ENCODE measurements at regions not wholly inside any gene's neighbourhood (a gene's known extent, or its start where the extent isn't known, plus 50 kb on each side); places are given as distances from the start of the nearest gene placed in this dataset.

DNA sequence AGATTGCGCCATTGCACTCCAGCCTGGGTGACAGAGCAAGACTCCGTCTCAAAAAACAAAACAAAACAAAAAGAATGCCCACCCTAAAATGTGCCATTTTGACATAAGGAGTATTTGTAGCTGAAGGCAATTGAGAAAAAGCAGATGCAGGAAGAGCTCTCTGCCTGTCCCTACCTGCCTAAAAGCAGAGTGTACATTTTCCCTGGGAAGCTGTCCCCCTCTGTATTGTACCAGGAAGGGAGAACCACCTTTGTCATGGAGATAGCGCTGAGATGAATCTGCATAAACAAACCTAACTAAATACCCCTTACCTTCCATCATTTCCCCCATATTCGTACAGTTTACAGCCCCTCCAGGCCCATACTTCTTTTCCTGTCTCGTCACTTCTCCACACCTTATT, 94.4 kb upstream of the SLC45A1 start:
- no peak overlapping the region for H2BK120ac ChIP-seq (ENCODE audit: low read depth, low read length)
- H2BK15ac ChIP-seq (ENCODE audit: low read depth, poor library complexity, severe bottlenecking) = peak overlapping the region; percentile 41
- H3K9ac ChIP-seq (ENCODE audit: low read length) = no peak overlapping the region
- H3K4ac ChIP-seq (ENCODE audit: low read depth in 1 of 2, low read length in 2 of 2) = no peak overlapping the region
- H2AK5ac ChIP-seq (ENCODE audit: low read length, severe bottlenecking) = no peak overlapping the region
- H3K27ac ChIP-seq (ENCODE audit: low read length, poor library complexity, severe bottlenecking) = no peak overlapping the region
- no peak overlapping the region for H3K18ac ChIP-seq (ENCODE audit: low read depth in 1 of 2, low read length in 2 of 2)
- H3K4me2 ChIP-seq (ENCODE audit: low read length, poor library complexity, severe bottlenecking) = no peak overlapping the region
- H3K27me3 ChIP-seq (ENCODE audit: control insufficient read depth in 1 of 2, insufficient read depth in 1 of 2, low read length in 2 of 2) = no peaks in the 10 kb centered on the region
- H3K36me3 ChIP-seq (ENCODE audit: control insufficient read depth in 1 of 2, insufficient read depth in 2 of 2, low read depth in 1 of 2, low read length in 2 of 2) = no peaks in the 10 kb centered on the region
- H2BK12ac ChIP-seq (ENCODE audit: low read length in 2 of 2) = peak overlapping the region; percentile 23 to 42
- H3K4me1 ChIP-seq (ENCODE audit: control insufficient read depth, insufficient read depth, low read depth, low read length) = peaks cover 4% of the 10 kb centered on the region
- no peak overlapping the region for H2BK5ac ChIP-seq (ENCODE audit: low read depth, low read length, poor library complexity, severe bottlenecking)
- no peaks in the 10 kb centered on the region for H3K79me1 ChIP-seq (replicated peaks; ENCODE audit: low read length, poor library complexity, severe bottlenecking)
- peak overlapping the region; percentile 4 for H4K91ac ChIP-seq (ENCODE audit: low read length)
- H4K8ac ChIP-seq (ENCODE audit: low read length) = peak overlapping the region; percentile 56
- 96% methylated on average over 3 of the region's 5 CpGs for WGBS
- no peak overlapping the region for H3K23ac ChIP-seq (ENCODE audit: low read length in 2 of 2)
- no peak overlapping the region for H3K4me3 ChIP-seq (ENCODE audit: insufficient read depth in 1 of 2, low read depth in 1 of 2, low read length in 2 of 2)
- H3K14ac ChIP-seq (ENCODE audit: low read length in 2 of 2) = no peak overlapping the region
- H3K9me3 ChIP-seq (ENCODE audit: control insufficient read depth, low read length) = no peaks in the 10 kb centered on the region
- H2AFZ ChIP-seq (ENCODE audit: low read depth, low read length) = no peak overlapping the region
- no peak for DNase-seq

DNA sequence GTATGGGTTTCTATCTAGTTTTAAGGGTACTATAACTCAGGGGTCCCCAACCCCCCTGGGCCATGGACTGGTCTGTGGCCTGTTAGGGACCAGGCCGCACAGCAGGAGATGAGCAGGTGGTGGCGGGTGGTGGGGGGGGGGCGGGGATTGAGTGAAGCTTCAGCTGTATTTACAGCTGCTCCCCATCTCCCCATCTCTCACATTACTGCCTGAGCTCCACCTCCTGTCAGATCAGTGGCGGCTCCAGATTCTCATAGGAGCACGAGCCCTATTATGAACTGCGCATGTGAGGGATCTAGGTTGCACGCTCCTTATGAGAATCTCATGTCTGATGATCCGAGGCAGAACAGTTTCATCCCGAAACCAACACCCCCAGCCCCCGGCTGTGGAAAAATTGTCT, 95.1 kb upstream of the SLC45A1 start:
- Histone ChIP-seq H2BK15ac (ENCODE audit: low read depth, poor library complexity, severe bottlenecking) (no peak overlapping the region), H3K27ac (ENCODE audit: low read length, poor library complexity, severe bottlenecking) (no peak overlapping the region), H3K36me3 (ENCODE audit: control insufficient read depth in 1 of 2, insufficient read depth in 2 of 2, low read depth in 1 of 2, low read length in 2 of 2) (no peaks in the 10 kb centered on the region), H3K27me3 (ENCODE audit: control insufficient read depth in 1 of 2, insufficient read depth in 1 of 2, low read length in 2 of 2) (no peaks in the 10 kb centered on the region), H4K91ac (ENCODE audit: low read length) (no peak overlapping the region), H3K18ac (ENCODE audit: low read depth in 1 of 2, low read length in 2 of 2) (no peak overlapping the region), H2AFZ (ENCODE audit: low read depth, low read length) (no peak overlapping the region), H3K14ac (ENCODE audit: low read length in 2 of 2) (no peak overlapping the region), H2AK5ac (ENCODE audit: low read length, severe bottlenecking) (no peak overlapping the region), H3K4ac (ENCODE audit: low read depth in 1 of 2, low read length in 2 of 2) (no peak overlapping the region), H3K9me3 (ENCODE audit: control insufficient read depth, low read length) (no peaks in the 10 kb centered on the region), H4K8ac (ENCODE audit: low read length) (no peak overlapping the region), H3K9ac (ENCODE audit: low read length) (no peak overlapping the region), H3K23ac (ENCODE audit: low read length in 2 of 2) (no peak overlapping the region), H2BK12ac (ENCODE audit: low read length in 2 of 2) (no peak overlapping the region), H2BK120ac (ENCODE audit: low read depth, low read length) (no peak overlapping the region), H3K79me1 (replicated peaks; ENCODE audit: low read length, poor library complexity, severe bottlenecking) (no peaks in the 10 kb centered on the region), H2BK5ac (ENCODE audit: low read depth, low read length, poor library complexity, severe bottlenecking) (no peak overlapping the region), H3K4me2 (ENCODE audit: low read length, poor library complexity, severe bottlenecking) (no peak overlapping the region), H3K4me1 (ENCODE audit: control insufficient read depth, insufficient read depth, low read depth, low read length) (peaks cover 5% of the 10 kb centered on the region), H3K4me3 (ENCODE audit: insufficient read depth in 1 of 2, low read depth in 1 of 2, low read length in 2 of 2) (no peak overlapping the region)
- no peak for DNase-seq
- WGBS = 97% methylated on average over 7 of the region's 10 CpGs

GRCh38 chr1:8219530-8219929, 98.4 kb upstream of the SLC45A1 start:
- no peak overlapping the region for H3K27ac ChIP-seq (ENCODE audit: low read length, poor library complexity, severe bottlenecking)
- no peak for DNase-seq
- no peak overlapping the region for H3K9ac ChIP-seq (ENCODE audit: low read length)
- no peak overlapping the region for H3K4me2 ChIP-seq (ENCODE audit: low read length, poor library complexity, severe bottlenecking)
- H4K8ac ChIP-seq (ENCODE audit: low read length) = no peak overlapping the region
- H3K14ac ChIP-seq (ENCODE audit: low read length in 2 of 2) = no peak overlapping the region
- no peak overlapping the region for H3K18ac ChIP-seq (ENCODE audit: low read depth in 1 of 2, low read length in 2 of 2)
- H3K9me3 ChIP-seq (ENCODE audit: control insufficient read depth, low read length) = no peaks in the 10 kb centered on the region
- H4K91ac ChIP-seq (ENCODE audit: low read length) = no peak overlapping the region
- no peaks in the 10 kb centered on the region for H3K79me1 ChIP-seq (replicated peaks; ENCODE audit: low read length, poor library complexity, severe bottlenecking)
- H2BK12ac ChIP-seq (ENCODE audit: low read length in 2 of 2) = peak overlapping the region; percentile 32 to 74
- no peak overlapping the region for H3K23ac ChIP-seq (ENCODE audit: low read length in 2 of 2)
- no peaks in the 10 kb centered on the region for H3K27me3 ChIP-seq (ENCODE audit: control insufficient read depth in 1 of 2, insufficient read depth in 1 of 2, low read length in 2 of 2)
- no peak overlapping the region for H3K4ac ChIP-seq (ENCODE audit: low read depth in 1 of 2, low read length in 2 of 2)
- H2AFZ ChIP-seq (ENCODE audit: low read depth, low read length) = no peak overlapping the region
- H2AK5ac ChIP-seq (ENCODE audit: low read length, severe bottlenecking) = no peak overlapping the region
- no peaks in the 10 kb centered on the region for H3K36me3 ChIP-seq (ENCODE audit: control insufficient read depth in 1 of 2, insufficient read depth in 2 of 2, low read depth in 1 of 2, low read length in 2 of 2)
- H3K4me1 ChIP-seq (ENCODE audit: control insufficient read depth, insufficient read depth, low read depth, low read length) = peaks cover 14% of the 10 kb centered on the region
- 92% methylated on average over 4 of the region's 4 CpGs for WGBS
- H2BK15ac ChIP-seq (ENCODE audit: low read depth, poor library complexity, severe bottlenecking) = no peak overlapping the region
- no peak overlapping the region for H3K4me3 ChIP-seq (ENCODE audit: insufficient read depth in 1 of 2, low read depth in 1 of 2, low read length in 2 of 2)
- no peak overlapping the region for H2BK5ac ChIP-seq (ENCODE audit: low read depth, low read length, poor library complexity, severe bottlenecking)
- H2BK120ac ChIP-seq (ENCODE audit: low read depth, low read length) = no peak overlapping the region

- Histone ChIP-seq H2AFZ (ENCODE audit: low read depth, low read length) (no peak overlapping the region), H3K27me3 (ENCODE audit: control insufficient read depth in 1 of 2, insufficient read depth in 1 of 2, low read length in 2 of 2) (no peaks in the 10 kb centered on the region), H3K79me1 (replicated peaks; ENCODE audit: low read length, poor library complexity, severe bottlenecking) (no peaks in the 10 kb centered on the region), H2BK120ac (ENCODE audit: low read depth, low read length) (peak overlapping the region; percentile 76), H2BK12ac (ENCODE audit: low read length in 2 of 2) (peak overlapping the region; percentile 70 to 96), H3K4me3 (ENCODE audit: insufficient read depth in 1 of 2, low read depth in 1 of 2, low read length in 2 of 2) (no peak overlapping the region), H2AK5ac (ENCODE audit: low read length, severe bottlenecking) (peak overlapping the region; percentile 9), H2BK15ac (ENCODE audit: low read depth, poor library complexity, severe bottlenecking) (peak overlapping the region; percentile 84), H4K8ac (ENCODE audit: low read length) (peak overlapping the region; percentile 62), H3K14ac (ENCODE audit: low read length in 2 of 2) (no peak overlapping the region), H4K91ac (ENCODE audit: low read length) (peak overlapping the region; percentile 65), H2BK5ac (ENCODE audit: low read depth, low read length, poor library complexity, severe bottlenecking) (no peak overlapping the region), H3K23ac (ENCODE audit: low read length in 2 of 2) (no peak overlapping the region), H3K4ac (ENCODE audit: low read depth in 1 of 2, low read length in 2 of 2) (peak overlapping the region in 1 of 2 experiments; percentile 24), H3K9me3 (ENCODE audit: control insufficient read depth, low read length) (no peaks in the 10 kb centered on the region), H3K9ac (ENCODE audit: low read length) (no peak overlapping the region), H3K4me1 (ENCODE audit: control insufficient read depth, insufficient read depth, low read depth, low read length) (peaks cover 14% of the 10 kb centered on the region), H3K18ac (ENCODE audit: low read depth in 1 of 2, low read length in 2 of 2) (peak overlapping the region in 1 of 2 experiments; percentile 67), H3K36me3 (ENCODE audit: control insufficient read depth in 1 of 2, insufficient read depth in 2 of 2, low read depth in 1 of 2, low read length in 2 of 2) (no peaks in the 10 kb centered on the region), H3K27ac (ENCODE audit: low read length, poor library complexity, severe bottlenecking) (no peak overlapping the region), H3K4me2 (ENCODE audit: low read length, poor library complexity, severe bottlenecking) (no peak overlapping the region)
- WGBS = 76% methylated on average over 10 of the region's 10 CpGs
- DNase-seq = peak; percentile 58
Observed at GRCh38 chr1:8218351-8219092, 99.4 kb upstream of the SLC45A1 start.

Measured in mesenchymal stem cell (in vitro differentiated cells and primary cell).